Common myeloid progenitor, CD34-positive (primary cell): ENCODE measurements at regions not wholly inside any gene's neighbourhood (a gene's known extent, or its start where the extent isn't known, plus 50 kb on each side); places are given as distances from the start of the nearest gene placed in this dataset.

Experiments used
- CTCF ChIA-PET: fragments of 350-600 bp; sonication (Branson Sonifier 250); formaldehyde crosslinking; loops from one replicate; lab custom pipeline; 2021; ENCODE audit warnings: antibody characterized with exemption; lab: Charles Lee
- POLR2A ChIA-PET: fragments of 350-600 bp; sonication (Branson Sonifier 250); formaldehyde crosslinking; loops from one replicate; lab custom pipeline; 2021; ENCODE audit warnings: antibody characterized with exemption; lab: Charles Lee
- DNase-seq, 3 donors: peaks; one replicate each; pipeline versions ENCODE4 v3.0.0 to v3.0.0-alpha.2; 2013
- H3K27ac ChIP-seq, 2 experiments: 1 replicate in 1 of 2; 2 replicates in 1 of 2; pipeline ENCODE4 v1.7.0; 2013; ENCODE audit warnings: inconsistent platforms in 2 of 2, low read length in 2 of 2, mild to moderate bottlenecking in 2 of 2, low read depth in 1 of 2, moderate library complexity in 1 of 2; ENCODE audit not compliant: severe bottlenecking in 2 of 2, insufficient read depth in 1 of 2, poor library complexity in 1 of 2
- H3K27me3 ChIP-seq, 5 experiments: replicated peaks in 2 of 5; 1 replicate in 3 of 5; 2 replicates in 2 of 5; pipeline versions ENCODE4 v1.6.1 to v1.7.0; 2013; ENCODE audit warnings: low read length in 4 of 5, mild to moderate bottlenecking in 2 of 5, moderate library complexity in 2 of 5, inconsistent platforms in 1 of 5; ENCODE audit not compliant: insufficient read depth in 5 of 5, control insufficient read depth in 4 of 5
- H3K36me3 ChIP-seq, 4 experiments: 1 replicate in 2 of 4; 2 replicates in 2 of 4; pipeline versions ENCODE4 v1.6.1 to v1.7.0; 2013; ENCODE audit warnings: low read length in 3 of 4, control low read depth in 1 of 4, mild to moderate bottlenecking in 1 of 4; ENCODE audit not compliant: control insufficient read depth in 4 of 4, insufficient read depth in 4 of 4
- H3K4me1 ChIP-seq, 4 experiments: 1 replicate in 3 of 4; 2 replicates in 1 of 4; pipeline versions ENCODE4 v1.6.1 to v1.7.1; 2013; ENCODE audit warnings: low read length in 3 of 4, mild to moderate bottlenecking in 3 of 4, control low read depth in 1 of 4, inconsistent platforms in 1 of 4, moderate library complexity in 1 of 4; ENCODE audit not compliant: control insufficient read depth in 4 of 4, insufficient read depth in 4 of 4; ENCODE audit errors: control extremely low read depth in 1 of 4
- H3K4me3 ChIP-seq, 7 experiments: 1 replicate in 4 of 7; 2 replicates in 3 of 7; pipeline versions ENCODE4 v1.5.1 to v1.7.0; 2013; ENCODE audit warnings: mild to moderate bottlenecking in 7 of 7, low read length in 6 of 7, moderate library complexity in 6 of 7, inconsistent platforms in 2 of 7, low read depth in 2 of 7, control low read depth in 1 of 7; ENCODE audit not compliant: insufficient read depth in 4 of 7, control insufficient read depth in 1 of 7; ENCODE audit errors: extremely low read depth in 1 of 7
- H3K9me3 ChIP-seq, 5 experiments: 1 replicate in 4 of 5; 2 replicates in 1 of 5; pipeline versions ENCODE4 v1.6.1 to v1.7.1; 2013; ENCODE audit warnings: low read length in 4 of 5, mild to moderate bottlenecking in 2 of 5, inconsistent platforms in 1 of 5, low read depth in 1 of 5, moderate library complexity in 1 of 5; ENCODE audit not compliant: control insufficient read depth in 4 of 5, insufficient read depth in 2 of 5; ENCODE audit errors: control extremely low read depth in 1 of 5
- WGBS: methylation state at CpG from one replicate; pipeline ENCODE4 v1.1.5; 2013; ENCODE audit not compliant: insufficient coverage; 5-methylcytosine and 5-hydroxymethylcytosine counted together

DNA sequence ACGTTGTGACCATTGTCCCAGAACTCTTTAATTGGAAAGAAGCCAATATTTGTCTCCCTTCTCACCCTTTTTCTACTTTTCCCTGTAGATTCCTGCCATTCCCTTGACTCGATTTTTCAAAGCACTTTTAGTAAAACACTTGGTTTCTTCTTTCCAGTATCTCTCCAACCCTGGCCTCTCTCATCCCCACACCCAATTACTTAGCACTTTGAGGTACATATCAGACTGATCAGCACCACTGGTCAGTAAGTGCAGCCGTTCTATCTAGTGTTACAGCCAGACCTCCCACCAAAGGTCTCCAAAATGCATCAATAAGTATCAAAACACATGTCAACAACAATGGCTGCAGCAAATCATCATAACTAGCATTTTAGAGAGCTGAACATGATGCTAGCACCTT is 141.9 kb downstream of the BTG1 start:
- CTCF ChIA-PET, result interaction anchor here (1.3 kb wide), 1 partner anchor 27 kb away, joined by 3 read pairs; no protein-coding TSS in a partner anchor
- POLR2A ChIA-PET, result no interaction called here
- no peaks in the 10 kb centered on the region for H3K27me3 ChIP-seq
- WGBS, result 84% methylated on average over 3 of the region's 3 CpGs
- H3K4me1 ChIP-seq, result no peaks in the 10 kb centered on the region
- peaks cover 0 to 2% (median 0%) of the 10 kb centered on the region in 5 experiments for H3K9me3 ChIP-seq
- no peak overlapping the region for H3K4me3 ChIP-seq
- DNase-seq, result no peak
- H3K36me3 ChIP-seq, result no peaks in the 10 kb centered on the region
- no peak overlapping the region for H3K27ac ChIP-seq

DNA sequence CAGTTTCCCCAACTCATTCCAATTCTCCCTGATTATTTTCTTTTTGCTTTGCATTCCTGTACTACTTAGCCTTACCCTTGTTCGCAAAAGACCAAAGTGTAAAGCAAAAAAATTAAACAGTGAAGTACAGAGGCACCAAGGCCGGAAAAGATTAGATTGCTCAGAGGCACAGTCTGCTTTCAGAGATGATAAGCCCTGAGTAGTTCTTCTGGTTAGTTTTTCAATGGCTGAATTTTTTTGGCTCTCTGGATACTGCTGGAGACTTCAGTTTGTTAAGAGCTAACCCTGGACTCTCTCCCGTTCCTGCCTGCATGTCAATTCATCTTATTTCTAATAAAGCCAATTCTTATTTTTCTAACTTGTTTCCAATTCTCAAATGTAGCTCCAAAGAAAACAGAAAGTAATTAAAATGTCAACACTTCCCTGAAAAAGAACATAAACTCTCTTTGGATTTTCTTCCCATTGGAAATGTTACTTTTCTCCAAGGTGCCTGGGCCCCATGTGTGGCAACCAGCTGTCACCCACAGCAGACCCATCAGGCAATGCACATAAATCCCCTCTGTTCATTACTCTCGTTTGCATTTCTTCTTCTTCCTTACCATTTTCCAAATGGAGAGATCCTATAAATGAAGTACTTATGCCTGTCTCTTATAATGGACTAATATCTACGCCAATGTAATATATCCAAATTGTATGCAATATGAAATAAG is 142.8 kb downstream of the BTG1 start:
- CTCF ChIA-PET, result interaction anchor here (1.3 kb wide), 1 partner anchor 28 kb away, joined by 3 read pairs; no protein-coding TSS in a partner anchor
- 93% methylated on average over 2 of the region's 5 CpGs for WGBS
- Histone ChIP-seq H3K36me3 (no peaks in the 10 kb centered on the region), H3K4me1 (no peaks in the 10 kb centered on the region), H3K27ac (peak overlapping the region in 1 of 2 experiments; percentile 61), H3K4me3 (no peak overlapping the region), H3K27me3 (no peaks in the 10 kb centered on the region), H3K9me3 (peaks cover 0 to 2% (median 0%) of the 10 kb centered on the region in 5 experiments)
- DNase-seq, result no peak
- POLR2A ChIA-PET, result no interaction called here

DNA sequence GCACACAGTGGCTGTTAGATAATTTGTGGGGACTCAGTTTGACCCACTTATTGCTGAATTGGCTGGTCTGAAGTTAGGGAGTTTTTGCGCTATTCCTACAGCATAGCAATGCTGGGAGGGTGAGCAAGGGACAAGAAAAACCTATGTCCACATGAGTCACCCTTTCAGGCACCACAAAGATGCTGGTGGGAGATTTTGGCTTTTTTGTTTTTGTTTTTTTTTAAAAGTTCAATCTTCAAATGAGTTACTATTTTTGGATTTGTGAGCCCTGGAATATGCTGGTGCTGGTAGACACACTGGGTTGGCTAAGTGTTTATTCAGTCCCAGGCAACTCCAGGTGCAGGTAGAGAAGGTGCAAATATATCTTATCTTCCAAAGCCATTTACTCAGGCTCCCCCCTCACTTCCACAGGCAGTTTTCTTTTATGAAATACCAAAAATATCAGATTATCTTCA is 143.4 kb downstream of the BTG1 start:
- no peak for DNase-seq
- CTCF ChIA-PET, result interaction anchor here (1.3 kb wide), 1 partner anchor 29 kb away, joined by 3 read pairs; no protein-coding TSS in a partner anchor
- Histone ChIP-seq H3K27ac (peak overlapping the region in 1 of 2 experiments; percentile 61), H3K36me3 (no peaks in the 10 kb centered on the region), H3K4me3 (no peak overlapping the region), H3K4me1 (no peaks in the 10 kb centered on the region), H3K27me3 (no peaks in the 10 kb centered on the region), H3K9me3 (peaks cover 0 to 2% (median 0%) of the 10 kb centered on the region in 5 experiments)
- no CpG with 5 or more reads among the region's 1 CpG for WGBS
- POLR2A ChIA-PET, result no interaction called here

DNA sequence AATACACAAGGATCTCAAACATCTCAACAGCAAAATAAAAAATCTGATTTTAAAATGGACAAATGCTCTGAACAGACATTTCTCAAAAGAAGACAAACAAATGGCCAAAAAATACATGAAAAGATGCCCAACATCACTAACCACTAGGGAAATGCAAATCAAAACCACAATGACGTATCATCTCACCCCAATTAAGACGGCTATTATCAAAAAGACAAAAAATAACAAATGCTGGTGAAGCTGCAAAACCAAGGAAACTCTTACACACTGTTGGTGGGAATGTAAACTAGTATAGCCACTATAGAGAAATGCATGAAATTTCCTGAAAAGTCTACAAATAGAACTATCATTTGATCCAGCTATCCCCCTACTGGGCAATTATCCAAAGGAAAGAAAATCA is 145.0 kb downstream of the BTG1 start:
- no CpG with 5 or more reads among the region's 2 CpGs for WGBS
- CTCF ChIA-PET, result no interaction called here
- Histone ChIP-seq H3K9me3 (no peaks in the 10 kb centered on the region), H3K27me3 (no peaks in the 10 kb centered on the region), H3K4me1 (no peaks in the 10 kb centered on the region), H3K4me3 (no peak overlapping the region), H3K27ac (no peak overlapping the region), H3K36me3 (no peaks in the 10 kb centered on the region)
- DNase-seq, result no peak
- POLR2A ChIA-PET, result no interaction called here

DNA sequence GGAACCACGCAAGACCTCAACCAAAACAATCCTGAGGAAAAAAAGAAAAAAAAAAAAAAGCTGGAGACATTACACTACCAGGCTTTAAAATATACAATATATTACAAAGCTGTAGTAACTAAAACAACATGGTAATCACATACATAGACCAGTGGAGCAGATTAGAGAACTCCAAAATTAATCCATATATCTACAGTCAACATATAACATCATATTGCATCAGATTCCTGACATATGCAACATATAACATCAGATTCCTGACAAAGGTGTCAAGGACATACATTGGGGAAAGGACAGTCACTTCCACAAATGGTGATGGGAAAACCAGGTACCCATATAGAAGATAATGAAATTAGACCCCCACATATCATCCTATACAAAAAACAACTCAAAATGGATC is 145.8 kb downstream of the BTG1 start:
- Histone ChIP-seq H3K9me3 (no peaks in the 10 kb centered on the region), H3K4me3 (no peak overlapping the region), H3K27ac (no peak overlapping the region), H3K4me1 (no peaks in the 10 kb centered on the region), H3K36me3 (no peaks in the 10 kb centered on the region), H3K27me3 (no peaks in the 10 kb centered on the region)
- WGBS, result no CpG with 5 or more reads among the region's 1 CpG
- POLR2A ChIA-PET, result no interaction called here
- DNase-seq, result no peak
- CTCF ChIA-PET, result no interaction called here

DNA sequence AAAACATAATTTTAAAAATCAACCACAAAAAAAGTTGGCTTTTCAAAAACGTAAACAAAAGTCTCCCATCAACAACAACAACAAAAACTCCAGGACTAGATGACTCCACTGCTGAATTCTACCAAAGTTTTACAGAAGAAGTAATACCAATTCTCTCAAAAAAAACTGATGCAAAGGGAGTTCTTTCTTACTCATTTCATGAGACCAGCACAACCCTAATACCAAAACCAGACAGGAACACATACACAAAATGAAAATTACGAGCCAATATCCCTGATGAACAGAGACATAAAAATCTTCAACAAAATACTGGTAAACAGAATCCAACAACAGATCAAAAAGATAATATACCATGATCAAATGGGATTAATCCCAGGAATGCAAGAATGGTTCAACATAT is 147.3 kb downstream of the BTG1 start:
- ChIA-PET CTCF (no interaction called here), POLR2A (no interaction called here)
- DNase-seq, result no peak
- Histone ChIP-seq H3K4me3 (no peak overlapping the region), H3K9me3 (no peaks in the 10 kb centered on the region), H3K27ac (no peak overlapping the region), H3K36me3 (no peaks in the 10 kb centered on the region), H3K27me3 (no peaks in the 10 kb centered on the region), H3K4me1 (no peaks in the 10 kb centered on the region)
- 100% methylated on average over 2 of the region's 2 CpGs for WGBS

DNA sequence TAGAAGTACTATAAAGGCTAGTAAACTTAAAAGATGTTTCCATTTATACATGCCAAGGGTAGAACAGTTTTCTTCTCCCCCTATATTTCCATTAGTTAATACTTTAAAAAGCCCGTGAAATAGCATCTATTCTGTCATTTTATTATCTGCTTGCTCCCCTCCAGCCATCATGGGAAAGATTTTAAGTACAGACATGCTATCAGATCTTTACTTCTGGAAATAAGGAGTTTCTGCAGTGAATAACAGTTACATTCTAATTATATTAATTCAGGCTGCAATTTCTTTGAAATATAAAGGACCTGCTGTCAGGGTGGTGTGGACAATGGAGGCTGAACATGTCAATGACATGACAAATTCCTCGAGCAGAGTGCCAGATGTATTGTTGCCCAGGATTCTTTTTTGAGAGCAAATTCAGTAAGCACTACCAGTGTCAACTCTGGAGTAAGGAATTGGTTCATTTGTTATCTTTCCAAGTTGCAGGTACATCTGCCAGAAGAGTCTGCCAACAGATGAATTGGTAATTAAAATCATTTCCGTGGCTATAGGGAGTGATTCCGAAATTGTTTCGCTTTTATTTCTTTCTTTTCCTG is 151.3 kb downstream of the BTG1 start:
- POLR2A ChIA-PET, result no interaction called here
- Histone ChIP-seq H3K9me3 (no peaks in the 10 kb centered on the region), H3K4me3 (no peak overlapping the region), H3K36me3 (no peaks in the 10 kb centered on the region), H3K27me3 (no peaks in the 10 kb centered on the region), H3K4me1 (no peaks in the 10 kb centered on the region), H3K27ac (no peak overlapping the region)
- CTCF ChIA-PET, result no interaction called here
- 90% methylated on average over 2 of the region's 5 CpGs for WGBS
- DNase-seq, result no peak
